OCI-LY1 (cell line): ENCODE measurements at regions not wholly inside any gene's neighbourhood (a gene's known extent, or its start where the extent isn't known, plus 50 kb on each side); places are given as distances from the start of the nearest gene placed in this dataset.

ENCODE experiments used
- EZH2 ChIP-seq: fragments of 200-600 bp; sonication (generic), shearing (Covaris generic); IDR thresholded peaks from 2 replicates; pipeline ENCODE4 v1.8.0; 2017; ENCODE audit warnings: borderline replicate concordance, mixed run types, mild to moderate bottlenecking, antibody characterized with exemption, low read length, moderate library complexity, mixed read lengths
- TF ChIP-seq, protein P1 (sequence below): fragments of 200-600 bp; sonication (generic), shearing (Covaris generic); IDR thresholded peaks from 2 replicates; pipeline ENCODE4 v1.5.1; 2017; ENCODE audit warnings: mild to moderate bottlenecking, antibody characterized with exemption, low read length, moderate library complexity, mixed read lengths

GRCh38 chr2:61713457-61713856, 140.4 kb downstream of the FAM161A start:
- TF ChIP-seq, protein P1, sequence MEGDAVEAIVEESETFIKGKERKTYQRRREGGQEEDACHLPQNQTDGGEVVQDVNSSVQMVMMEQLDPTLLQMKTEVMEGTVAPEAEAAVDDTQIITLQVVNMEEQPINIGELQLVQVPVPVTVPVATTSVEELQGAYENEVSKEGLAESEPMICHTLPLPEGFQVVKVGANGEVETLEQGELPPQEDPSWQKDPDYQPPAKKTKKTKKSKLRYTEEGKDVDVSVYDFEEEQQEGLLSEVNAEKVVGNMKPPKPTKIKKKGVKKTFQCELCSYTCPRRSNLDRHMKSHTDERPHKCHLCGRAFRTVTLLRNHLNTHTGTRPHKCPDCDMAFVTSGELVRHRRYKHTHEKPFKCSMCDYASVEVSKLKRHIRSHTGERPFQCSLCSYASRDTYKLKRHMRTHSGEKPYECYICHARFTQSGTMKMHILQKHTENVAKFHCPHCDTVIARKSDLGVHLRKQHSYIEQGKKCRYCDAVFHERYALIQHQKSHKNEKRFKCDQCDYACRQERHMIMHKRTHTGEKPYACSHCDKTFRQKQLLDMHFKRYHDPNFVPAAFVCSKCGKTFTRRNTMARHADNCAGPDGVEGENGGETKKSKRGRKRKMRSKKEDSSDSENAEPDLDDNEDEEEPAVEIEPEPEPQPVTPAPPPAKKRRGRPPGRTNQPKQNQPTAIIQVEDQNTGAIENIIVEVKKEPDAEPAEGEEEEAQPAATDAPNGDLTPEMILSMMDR: no peak
- TF ChIP-seq EZH2: no peak
